ENCODE measurements at regions not wholly inside any gene's neighbourhood (a gene's known extent, or its start where the extent isn't known, plus 50 kb on each side); places are given as distances from the start of the nearest gene placed in this dataset.

DNA sequence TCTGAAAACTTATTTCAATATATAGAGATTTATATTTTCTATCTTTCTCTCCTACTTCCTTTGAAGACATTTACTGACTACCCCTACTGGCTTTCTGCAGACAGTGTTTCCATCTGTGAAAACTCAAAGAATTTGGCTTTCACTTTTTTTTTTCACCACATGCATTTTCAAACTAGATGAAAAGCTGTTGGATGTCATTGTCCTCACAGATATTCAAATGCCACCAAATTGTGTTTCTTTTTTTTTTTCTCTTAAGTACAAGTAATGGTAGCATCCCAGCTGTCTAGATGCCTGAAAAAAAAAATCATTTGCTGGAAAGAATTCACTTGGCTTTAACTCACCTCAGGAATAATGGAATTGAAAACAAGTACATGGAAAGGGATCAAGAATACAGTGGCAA is 2258.6 kb upstream of the ACO1 start:
- Histone ChIP-seq H2BK12ac (ENCODE audit: low read length in 2 of 2) (no peak overlapping the region), H2AFZ (ENCODE audit: low read depth, low read length) (no peak overlapping the region), H2BK15ac (ENCODE audit: low read depth, poor library complexity, severe bottlenecking) (no peak overlapping the region), H3K4me3 (ENCODE audit: insufficient read depth in 1 of 2, low read depth in 1 of 2, low read length in 2 of 2) (no peak overlapping the region), H2AK5ac (ENCODE audit: low read length, severe bottlenecking) (no peak overlapping the region), H3K14ac (ENCODE audit: low read length in 2 of 2) (no peak overlapping the region), H3K27me3 (ENCODE audit: control insufficient read depth in 1 of 2, insufficient read depth in 1 of 2, low read length in 2 of 2) (no peaks in the 10 kb centered on the region), H4K8ac (ENCODE audit: low read length) (no peak overlapping the region), H3K9me3 (ENCODE audit: control insufficient read depth, low read length) (no peaks in the 10 kb centered on the region), H3K4me1 (ENCODE audit: control insufficient read depth, insufficient read depth, low read depth, low read length) (no peaks in the 10 kb centered on the region), H3K18ac (ENCODE audit: low read depth in 1 of 2, low read length in 2 of 2) (no peak overlapping the region), H3K4ac (ENCODE audit: low read depth in 1 of 2, low read length in 2 of 2) (no peak overlapping the region), H3K79me1 (replicated peaks; ENCODE audit: low read length, poor library complexity, severe bottlenecking) (no peaks in the 10 kb centered on the region), H2BK5ac (ENCODE audit: low read depth, low read length, poor library complexity, severe bottlenecking) (no peak overlapping the region), H3K36me3 (ENCODE audit: control insufficient read depth in 1 of 2, insufficient read depth in 2 of 2, low read depth in 1 of 2, low read length in 2 of 2) (no peaks in the 10 kb centered on the region), H2BK120ac (ENCODE audit: low read depth, low read length) (no peak overlapping the region), H3K9ac (ENCODE audit: low read length) (no peak overlapping the region), H3K23ac (ENCODE audit: low read length in 2 of 2) (no peak overlapping the region), H3K27ac (ENCODE audit: low read length, poor library complexity, severe bottlenecking) (no peak overlapping the region), H4K91ac (ENCODE audit: low read length) (no peak overlapping the region), H3K4me2 (ENCODE audit: low read length, poor library complexity, severe bottlenecking) (no peak overlapping the region)
- DNase-seq = no peak

DNA sequence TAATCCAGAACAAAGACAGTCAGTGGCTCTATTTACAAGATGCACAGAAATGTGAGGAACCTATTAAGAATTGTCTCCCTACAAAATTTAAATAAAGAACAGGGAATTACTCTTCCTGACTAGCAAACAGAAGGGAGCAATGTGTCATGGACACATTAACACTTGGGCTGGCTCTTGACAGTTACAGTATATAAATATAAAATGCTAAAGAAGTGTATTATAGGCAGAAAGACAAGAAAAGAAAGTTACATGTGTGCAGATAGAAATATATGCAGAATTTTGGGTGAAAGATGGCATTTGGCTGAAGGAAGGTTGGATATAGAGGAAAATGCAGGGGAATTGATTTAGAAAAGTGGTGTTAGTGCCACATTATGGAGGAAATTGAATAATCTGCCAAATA is 2257.1 kb upstream of the ACO1 start:
- H3K79me1 ChIP-seq (replicated peaks; ENCODE audit: low read length, poor library complexity, severe bottlenecking) = no peaks in the 10 kb centered on the region
- no peak overlapping the region for H2BK12ac ChIP-seq (ENCODE audit: low read length in 2 of 2)
- no peak overlapping the region for H3K23ac ChIP-seq (ENCODE audit: low read length in 2 of 2)
- H3K18ac ChIP-seq (ENCODE audit: low read depth in 1 of 2, low read length in 2 of 2) = no peak overlapping the region
- H2AFZ ChIP-seq (ENCODE audit: low read depth, low read length) = no peak overlapping the region
- no peak overlapping the region for H4K91ac ChIP-seq (ENCODE audit: low read length)
- no peaks in the 10 kb centered on the region for H3K27me3 ChIP-seq (ENCODE audit: control insufficient read depth in 1 of 2, insufficient read depth in 1 of 2, low read length in 2 of 2)
- H3K4me1 ChIP-seq (ENCODE audit: control insufficient read depth, insufficient read depth, low read depth, low read length) = no peaks in the 10 kb centered on the region
- H3K9me3 ChIP-seq (ENCODE audit: control insufficient read depth, low read length) = no peaks in the 10 kb centered on the region
- H4K8ac ChIP-seq (ENCODE audit: low read length) = no peak overlapping the region
- no peak for DNase-seq
- H3K4me3 ChIP-seq (ENCODE audit: insufficient read depth in 1 of 2, low read depth in 1 of 2, low read length in 2 of 2) = no peak overlapping the region
- H3K9ac ChIP-seq (ENCODE audit: low read length) = no peak overlapping the region
- no peak overlapping the region for H2BK15ac ChIP-seq (ENCODE audit: low read depth, poor library complexity, severe bottlenecking)
- H3K36me3 ChIP-seq (ENCODE audit: control insufficient read depth in 1 of 2, insufficient read depth in 2 of 2, low read depth in 1 of 2, low read length in 2 of 2) = no peaks in the 10 kb centered on the region
- no peak overlapping the region for H2AK5ac ChIP-seq (ENCODE audit: low read length, severe bottlenecking)
- no peak overlapping the region for H2BK120ac ChIP-seq (ENCODE audit: low read depth, low read length)
- no peak overlapping the region for H3K14ac ChIP-seq (ENCODE audit: low read length in 2 of 2)
- H2BK5ac ChIP-seq (ENCODE audit: low read depth, low read length, poor library complexity, severe bottlenecking) = no peak overlapping the region
- no peak overlapping the region for H3K27ac ChIP-seq (ENCODE audit: low read length, poor library complexity, severe bottlenecking)
- no peak overlapping the region for H3K4me2 ChIP-seq (ENCODE audit: low read length, poor library complexity, severe bottlenecking)
- no peak overlapping the region for H3K4ac ChIP-seq (ENCODE audit: low read depth in 1 of 2, low read length in 2 of 2)

DNA sequence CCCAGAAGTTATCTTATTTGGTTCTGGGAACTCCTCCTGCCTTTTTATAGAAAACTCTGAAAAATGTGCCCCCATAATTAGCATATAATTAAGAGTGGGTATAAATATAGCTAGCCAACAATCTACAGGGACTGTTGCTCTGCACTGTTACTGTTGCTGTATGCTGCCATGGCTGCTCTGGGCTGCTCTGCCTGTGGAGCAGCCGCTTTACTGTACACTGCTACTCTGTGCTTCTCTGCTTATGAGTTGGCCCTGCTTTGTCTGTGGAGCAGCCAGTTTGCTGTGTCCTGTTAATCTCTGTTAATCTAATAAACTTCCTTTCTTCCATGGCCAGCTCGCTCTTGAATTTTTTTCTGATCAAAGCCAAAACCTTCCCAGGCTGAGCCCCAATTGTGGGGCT is 2244.0 kb upstream of the ACO1 start:
- Histone ChIP-seq H3K9ac (ENCODE audit: low read length) (no peak overlapping the region), H3K4me1 (ENCODE audit: control insufficient read depth, insufficient read depth, low read depth, low read length) (no peaks in the 10 kb centered on the region), H2BK12ac (ENCODE audit: low read length in 2 of 2) (no peak overlapping the region), H3K4me2 (ENCODE audit: low read length, poor library complexity, severe bottlenecking) (no peak overlapping the region), H3K27me3 (ENCODE audit: control insufficient read depth in 1 of 2, insufficient read depth in 1 of 2, low read length in 2 of 2) (no peaks in the 10 kb centered on the region), H3K14ac (ENCODE audit: low read length in 2 of 2) (no peak overlapping the region), H3K4ac (ENCODE audit: low read depth in 1 of 2, low read length in 2 of 2) (no peak overlapping the region), H3K79me1 (replicated peaks; ENCODE audit: low read length, poor library complexity, severe bottlenecking) (no peaks in the 10 kb centered on the region), H3K36me3 (ENCODE audit: control insufficient read depth in 1 of 2, insufficient read depth in 2 of 2, low read depth in 1 of 2, low read length in 2 of 2) (no peaks in the 10 kb centered on the region), H3K9me3 (ENCODE audit: control insufficient read depth, low read length) (no peaks in the 10 kb centered on the region), H2BK15ac (ENCODE audit: low read depth, poor library complexity, severe bottlenecking) (no peak overlapping the region), H3K4me3 (ENCODE audit: insufficient read depth in 1 of 2, low read depth in 1 of 2, low read length in 2 of 2) (no peak overlapping the region), H2AFZ (ENCODE audit: low read depth, low read length) (no peak overlapping the region), H3K23ac (ENCODE audit: low read length in 2 of 2) (no peak overlapping the region), H2BK120ac (ENCODE audit: low read depth, low read length) (no peak overlapping the region), H3K27ac (ENCODE audit: low read length, poor library complexity, severe bottlenecking) (no peak overlapping the region), H4K91ac (ENCODE audit: low read length) (no peak overlapping the region), H4K8ac (ENCODE audit: low read length) (no peak overlapping the region), H2AK5ac (ENCODE audit: low read length, severe bottlenecking) (no peak overlapping the region), H3K18ac (ENCODE audit: low read depth in 1 of 2, low read length in 2 of 2) (no peak overlapping the region), H2BK5ac (ENCODE audit: low read depth, low read length, poor library complexity, severe bottlenecking) (no peak overlapping the region)
- DNase-seq = no peak
- 50% methylated on average over 1 of the region's 2 CpGs for WGBS

DNA sequence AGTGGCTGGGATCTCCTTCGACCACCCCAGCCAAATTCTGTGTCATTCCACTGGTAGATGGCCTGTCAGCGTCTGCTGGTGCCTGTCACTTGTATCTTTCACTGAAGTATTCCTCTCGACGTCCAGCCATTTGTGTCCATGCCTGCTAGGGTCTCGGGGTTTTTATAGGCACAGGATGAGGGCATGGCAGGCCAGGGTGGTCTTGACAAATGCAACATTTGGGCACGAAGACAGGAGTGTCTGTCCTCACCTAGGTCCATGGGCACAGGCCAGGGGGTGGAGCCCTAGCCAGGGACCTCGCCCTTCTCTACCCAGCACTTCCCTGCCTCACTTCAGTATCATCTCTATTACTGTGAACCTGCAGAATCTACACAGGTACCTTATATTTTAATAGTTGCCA is 2223.9 kb upstream of the ACO1 start:
- H3K9ac ChIP-seq (ENCODE audit: low read length) = no peak overlapping the region
- H2BK5ac ChIP-seq (ENCODE audit: low read depth, low read length, poor library complexity, severe bottlenecking) = no peak overlapping the region
- no peak overlapping the region for H2BK120ac ChIP-seq (ENCODE audit: low read depth, low read length)
- no peak overlapping the region for H2BK15ac ChIP-seq (ENCODE audit: low read depth, poor library complexity, severe bottlenecking)
- no peak overlapping the region for H4K8ac ChIP-seq (ENCODE audit: low read length)
- H3K4me1 ChIP-seq (ENCODE audit: control insufficient read depth, insufficient read depth, low read depth, low read length) = no peaks in the 10 kb centered on the region
- no peak overlapping the region for H3K4me2 ChIP-seq (ENCODE audit: low read length, poor library complexity, severe bottlenecking)
- no peak overlapping the region for H2AK5ac ChIP-seq (ENCODE audit: low read length, severe bottlenecking)
- H3K14ac ChIP-seq (ENCODE audit: low read length in 2 of 2) = no peak overlapping the region
- WGBS = 78% methylated on average over 6 of the region's 7 CpGs
- H3K4me3 ChIP-seq (ENCODE audit: insufficient read depth in 1 of 2, low read depth in 1 of 2, low read length in 2 of 2) = no peak overlapping the region
- no peak overlapping the region for H3K18ac ChIP-seq (ENCODE audit: low read depth in 1 of 2, low read length in 2 of 2)
- H3K79me1 ChIP-seq (replicated peaks; ENCODE audit: low read length, poor library complexity, severe bottlenecking) = no peaks in the 10 kb centered on the region
- peaks cover 2% of the 10 kb centered on the region for H3K9me3 ChIP-seq (ENCODE audit: control insufficient read depth, low read length)
- no peak overlapping the region for H2AFZ ChIP-seq (ENCODE audit: low read depth, low read length)
- no peak overlapping the region for H2BK12ac ChIP-seq (ENCODE audit: low read length in 2 of 2)
- no peak overlapping the region for H4K91ac ChIP-seq (ENCODE audit: low read length)
- H3K27ac ChIP-seq (ENCODE audit: low read length, poor library complexity, severe bottlenecking) = no peak overlapping the region
- H3K23ac ChIP-seq (ENCODE audit: low read length in 2 of 2) = no peak overlapping the region
- H3K27me3 ChIP-seq (ENCODE audit: control insufficient read depth in 1 of 2, insufficient read depth in 1 of 2, low read length in 2 of 2) = no peaks in the 10 kb centered on the region
- no peaks in the 10 kb centered on the region for H3K36me3 ChIP-seq (ENCODE audit: control insufficient read depth in 1 of 2, insufficient read depth in 2 of 2, low read depth in 1 of 2, low read length in 2 of 2)
- no peak overlapping the region for H3K4ac ChIP-seq (ENCODE audit: low read depth in 1 of 2, low read length in 2 of 2)
- no peak for DNase-seq
